ENCODE measurements at regions not wholly inside any gene's neighbourhood (a gene's known extent, or its start where the extent isn't known, plus 50 kb on each side); places are given as distances from the start of the nearest gene placed in this dataset.
"Not testable (repeated sequence)": the region's sequence is repeated elsewhere in the genome, so short reads cannot be mapped to it uniquely, and the experiment has no call there.

- Histone ChIP-seq H3K27me3 (ENCODE audit: control insufficient read depth in 1 of 2, insufficient read depth in 2 of 2, low read length in 2 of 2) (no peaks in the 10 kb centered on the region), H3K4me3 (ENCODE audit: low read depth in 1 of 2, low read length in 2 of 2) (no peak overlapping the region), H3K36me3 (ENCODE audit: control insufficient read depth in 2 of 2, insufficient read depth in 2 of 2, low read length in 1 of 2) (no peaks in the 10 kb centered on the region), H3K4me1 (ENCODE audit: control insufficient read depth in 2 of 2, insufficient read depth in 2 of 2, low read length in 1 of 2) (no peaks in the 10 kb centered on the region), H3K9me3 (ENCODE audit: control insufficient read depth in 2 of 2, insufficient read depth in 1 of 2, low read depth in 1 of 2, low read length in 1 of 2) (peaks cover 0 to 4% of the 10 kb centered on the region in 2 donors), H3K27ac (ENCODE audit: low read depth in 2 of 2, low read length in 1 of 2) (no peak overlapping the region)
- WGBS, 2 donors = 67 to 79% methylated on average over 1 of the region's 1 CpG
Measured at GRCh38 chr14:106023411-106023810, 497.0 kb downstream of the TMEM121 start.

DNA sequence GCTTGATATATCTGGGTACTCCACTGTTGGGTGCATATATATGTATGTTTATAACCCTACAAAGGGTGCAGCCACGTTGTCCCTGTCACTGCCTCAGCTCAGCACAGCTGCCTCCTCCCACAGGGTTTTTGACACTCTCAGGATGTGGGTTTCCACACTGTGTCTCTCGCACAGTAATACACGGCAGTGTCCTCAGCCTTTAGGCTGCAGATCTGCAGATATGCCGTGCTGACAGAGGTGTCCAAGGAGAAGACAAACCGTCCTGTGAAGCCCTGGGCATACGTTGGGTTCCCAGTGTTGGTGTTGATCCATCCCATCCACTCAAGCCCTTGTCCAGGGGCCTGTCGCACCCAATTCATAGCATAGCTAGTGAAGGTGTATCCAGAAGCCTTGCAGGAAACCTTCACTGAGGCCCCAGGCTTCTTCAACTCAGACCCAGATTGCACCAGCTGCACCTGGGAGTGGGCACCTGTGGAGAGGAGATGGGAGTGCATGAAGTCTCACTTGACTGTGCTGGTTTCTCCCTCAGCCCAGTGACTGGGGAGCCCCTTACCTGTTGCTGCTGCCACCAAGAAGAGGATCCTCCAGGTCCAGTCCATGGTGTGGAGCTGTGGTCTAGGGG lies 498.7 kb downstream of the TMEM121 start:
- Histone ChIP-seq H3K36me3 (ENCODE audit: control insufficient read depth in 2 of 2, insufficient read depth in 2 of 2, low read length in 1 of 2) (no peaks in the 10 kb centered on the region), H3K27me3 (ENCODE audit: control insufficient read depth in 1 of 2, insufficient read depth in 2 of 2, low read length in 2 of 2) (no peaks in the 10 kb centered on the region), H3K27ac (ENCODE audit: low read depth in 2 of 2, low read length in 1 of 2) (peak overlapping the region in 1 of 2 donors; percentile 4), H3K4me3 (ENCODE audit: low read depth in 1 of 2, low read length in 2 of 2) (no peak overlapping the region), H3K4me1 (ENCODE audit: control insufficient read depth in 2 of 2, insufficient read depth in 2 of 2, low read length in 1 of 2) (no peaks in the 10 kb centered on the region), H3K9me3 (ENCODE audit: control insufficient read depth in 2 of 2, insufficient read depth in 1 of 2, low read depth in 1 of 2, low read length in 1 of 2) (peaks cover 0 to 4% of the 10 kb centered on the region in 2 donors)
- 51 to 52% methylated on average over 6 to 7 of the region's 7 CpGs for whole genome bisulfite sequencing, 2 donors

GRCh38 chr14:106026026-106026425 lies 499.6 kb downstream of the TMEM121 start:
- peaks cover 0 to 4% of the 10 kb centered on the region in 2 donors for H3K9me3 ChIP-seq (ENCODE audit: control insufficient read depth in 2 of 2, insufficient read depth in 1 of 2, low read depth in 1 of 2, low read length in 1 of 2)
- 46 to 55% methylated on average over 6 of the region's 6 CpGs for WGBS, 2 donors
- H3K27me3 ChIP-seq (ENCODE audit: control insufficient read depth in 1 of 2, insufficient read depth in 2 of 2, low read length in 2 of 2) = no peaks in the 10 kb centered on the region
- H3K27ac ChIP-seq (ENCODE audit: low read depth in 2 of 2, low read length in 1 of 2) = no peak overlapping the region
- no peaks in the 10 kb centered on the region for H3K4me1 ChIP-seq (ENCODE audit: control insufficient read depth in 2 of 2, insufficient read depth in 2 of 2, low read length in 1 of 2)
- H3K4me3 ChIP-seq (ENCODE audit: low read depth in 1 of 2, low read length in 2 of 2) = no peak overlapping the region
- no peaks in the 10 kb centered on the region for H3K36me3 ChIP-seq (ENCODE audit: control insufficient read depth in 2 of 2, insufficient read depth in 2 of 2, low read length in 1 of 2)

DNA sequence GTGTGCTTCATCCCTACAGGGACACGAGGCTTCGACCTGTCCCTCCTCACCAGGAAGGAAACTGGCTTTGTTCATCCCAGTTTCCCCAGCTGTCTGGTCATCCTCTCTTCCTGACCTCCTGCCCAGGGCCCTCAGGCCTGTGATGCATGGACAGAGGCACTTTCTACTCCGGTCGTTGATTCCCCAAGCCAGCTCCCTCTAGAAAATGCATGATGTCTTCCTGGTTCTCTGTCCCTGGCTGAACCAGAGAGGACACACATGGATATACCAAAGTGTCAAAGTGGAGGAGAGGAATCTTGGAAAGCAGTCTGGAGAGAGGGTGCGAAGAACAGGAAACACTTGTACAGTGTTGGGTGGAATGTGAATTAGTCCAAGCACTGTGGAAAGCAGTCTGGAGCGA lies 501.4 kb downstream of the TMEM121 start:
- H3K27me3 ChIP-seq (ENCODE audit: control insufficient read depth in 1 of 2, insufficient read depth in 2 of 2, low read length in 2 of 2); H3K27ac ChIP-seq (ENCODE audit: low read depth in 2 of 2, low read length in 1 of 2); H3K36me3 ChIP-seq (ENCODE audit: control insufficient read depth in 2 of 2, insufficient read depth in 2 of 2, low read length in 1 of 2); H3K9me3 ChIP-seq (ENCODE audit: control insufficient read depth in 2 of 2, insufficient read depth in 1 of 2, low read depth in 1 of 2, low read length in 1 of 2); H3K4me3 ChIP-seq (ENCODE audit: low read depth in 1 of 2, low read length in 2 of 2); H3K4me1 ChIP-seq (ENCODE audit: control insufficient read depth in 2 of 2, insufficient read depth in 2 of 2, low read length in 1 of 2): not testable (repeated sequence)
- WGBS, 2 donors = 75 to 76% methylated on average over 4 to 6 of the region's 6 CpGs

- WGBS, 2 donors = 79 to 83% methylated on average over 4 of the region's 4 CpGs
- Histone ChIP-seq H3K9me3 (ENCODE audit: control insufficient read depth in 2 of 2, insufficient read depth in 1 of 2, low read depth in 1 of 2, low read length in 1 of 2) (no peaks in the 10 kb centered on the region), H3K4me3 (ENCODE audit: low read depth in 1 of 2, low read length in 2 of 2) (no peak overlapping the region), H3K27ac (ENCODE audit: low read depth in 2 of 2, low read length in 1 of 2) (no peak overlapping the region), H3K36me3 (ENCODE audit: control insufficient read depth in 2 of 2, insufficient read depth in 2 of 2, low read length in 1 of 2) (no peaks in the 10 kb centered on the region), H3K4me1 (ENCODE audit: control insufficient read depth in 2 of 2, insufficient read depth in 2 of 2, low read length in 1 of 2) (no peaks in the 10 kb centered on the region), H3K27me3 (ENCODE audit: control insufficient read depth in 1 of 2, insufficient read depth in 2 of 2, low read length in 2 of 2) (no peaks in the 10 kb centered on the region)
Measured at GRCh38 chr14:106029959-106030358, 503.6 kb downstream of the TMEM121 start.

DNA sequence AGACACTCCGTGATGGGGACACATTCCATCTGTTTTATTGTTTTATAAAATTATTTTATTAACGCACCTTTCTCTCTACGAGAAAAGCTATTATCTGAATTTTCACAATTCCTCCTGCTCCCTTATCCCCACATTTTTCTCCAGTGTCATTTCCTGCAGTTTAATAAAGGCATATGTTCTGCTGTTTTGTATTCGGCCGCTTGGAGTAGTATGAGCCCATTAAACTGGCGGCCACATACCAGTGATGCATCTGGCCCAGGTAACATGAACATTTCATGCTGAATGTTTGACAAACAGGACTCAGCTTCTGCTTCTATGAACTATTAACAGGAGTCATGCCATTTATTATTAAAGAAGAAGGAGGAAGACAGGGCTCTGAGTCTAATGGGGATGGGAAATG lies 511.0 kb downstream of the TMEM121 start:
- H3K36me3 ChIP-seq (ENCODE audit: control insufficient read depth in 2 of 2, insufficient read depth in 2 of 2, low read length in 1 of 2) = no peaks in the 10 kb centered on the region
- no peaks in the 10 kb centered on the region for H3K4me1 ChIP-seq (ENCODE audit: control insufficient read depth in 2 of 2, insufficient read depth in 2 of 2, low read length in 1 of 2)
- H3K9me3 ChIP-seq (ENCODE audit: control insufficient read depth in 2 of 2, insufficient read depth in 1 of 2, low read depth in 1 of 2, low read length in 1 of 2) = no peaks in the 10 kb centered on the region
- no peaks in the 10 kb centered on the region for H3K27me3 ChIP-seq (ENCODE audit: control insufficient read depth in 1 of 2, insufficient read depth in 2 of 2, low read length in 2 of 2)
- H3K4me3 ChIP-seq (ENCODE audit: low read depth in 1 of 2, low read length in 2 of 2) = no peak overlapping the region
- 83 to 85% methylated on average over 6 of the region's 6 CpGs for WGBS, 2 donors
- H3K27ac ChIP-seq (ENCODE audit: low read depth in 2 of 2, low read length in 1 of 2) = no peak overlapping the region

DNA sequence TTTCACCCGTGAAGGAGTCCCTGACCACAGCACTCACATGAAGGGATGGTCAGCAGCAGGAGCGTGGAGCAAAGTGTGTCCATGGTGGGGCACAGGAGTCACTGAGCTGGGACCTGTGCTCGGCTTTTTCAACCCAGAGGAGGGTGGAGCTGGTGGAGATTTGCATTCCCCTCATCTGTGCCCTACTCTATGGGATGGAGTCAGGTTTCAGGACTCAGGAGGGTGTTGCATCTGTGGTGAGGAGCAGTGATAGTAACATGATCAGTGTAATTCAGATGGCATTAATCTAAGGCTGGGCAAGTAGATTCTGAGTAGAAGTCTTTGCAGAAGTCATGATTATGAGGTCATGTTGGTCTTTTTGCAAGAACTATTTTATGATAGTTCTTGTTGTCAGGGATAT lies 511.9 kb downstream of the TMEM121 start:
- Histone ChIP-seq H3K27ac (ENCODE audit: low read depth in 2 of 2, low read length in 1 of 2) (no peak overlapping the region), H3K4me1 (ENCODE audit: control insufficient read depth in 2 of 2, insufficient read depth in 2 of 2, low read length in 1 of 2) (no peaks in the 10 kb centered on the region)
- 45 to 56% methylated on average over 3 of the region's 3 CpGs for WGBS, 2 donors

DNA sequence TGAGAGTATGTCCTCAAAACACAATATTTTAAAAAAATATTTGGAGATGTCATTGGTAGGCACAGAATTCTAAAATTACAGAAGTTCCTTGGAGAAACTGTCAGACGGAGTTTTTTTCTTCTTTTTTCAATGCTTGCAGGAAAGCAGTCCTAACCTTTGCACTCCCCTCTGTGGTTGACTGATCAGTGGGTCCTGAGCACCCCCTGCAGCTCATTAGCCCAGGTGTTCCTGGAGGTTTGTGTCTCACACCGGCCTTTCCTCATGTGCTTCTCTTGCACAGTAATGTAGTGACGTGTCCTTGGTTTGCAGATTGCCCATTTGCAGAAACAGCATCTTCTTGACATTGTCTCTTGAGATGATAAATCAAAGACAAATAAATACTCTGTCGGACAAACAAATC lies 513.0 kb downstream of the TMEM121 start:
- Histone ChIP-seq H3K4me1 (ENCODE audit: control insufficient read depth in 2 of 2, insufficient read depth in 2 of 2, low read length in 1 of 2) (no peaks in the 10 kb centered on the region), H3K27me3 (ENCODE audit: control insufficient read depth in 1 of 2, insufficient read depth in 2 of 2, low read length in 2 of 2) (no peaks in the 10 kb centered on the region), H3K27ac (ENCODE audit: low read depth in 2 of 2, low read length in 1 of 2) (no peak overlapping the region), H3K9me3 (ENCODE audit: control insufficient read depth in 2 of 2, insufficient read depth in 1 of 2, low read depth in 1 of 2, low read length in 1 of 2) (no peaks in the 10 kb centered on the region), H3K36me3 (ENCODE audit: control insufficient read depth in 2 of 2, insufficient read depth in 2 of 2, low read length in 1 of 2) (no peaks in the 10 kb centered on the region), H3K4me3 (ENCODE audit: low read depth in 1 of 2, low read length in 2 of 2) (no peak overlapping the region)
- 35 to 68% methylated on average over 4 of the region's 4 CpGs for WGBS, 2 donors

More for the DNA sequence above, 511.9 kb downstream of the TMEM121 start:
- H3K4me3 ChIP-seq (ENCODE audit: low read depth in 1 of 2, low read length in 2 of 2) = no peak overlapping the region
- no peaks in the 10 kb centered on the region for H3K9me3 ChIP-seq (ENCODE audit: control insufficient read depth in 2 of 2, insufficient read depth in 1 of 2, low read depth in 1 of 2, low read length in 1 of 2)
- no peaks in the 10 kb centered on the region for H3K36me3 ChIP-seq (ENCODE audit: control insufficient read depth in 2 of 2, insufficient read depth in 2 of 2, low read length in 1 of 2)
- H3K27me3 ChIP-seq (ENCODE audit: control insufficient read depth in 1 of 2, insufficient read depth in 2 of 2, low read length in 2 of 2) = no peaks in the 10 kb centered on the region

DNA sequence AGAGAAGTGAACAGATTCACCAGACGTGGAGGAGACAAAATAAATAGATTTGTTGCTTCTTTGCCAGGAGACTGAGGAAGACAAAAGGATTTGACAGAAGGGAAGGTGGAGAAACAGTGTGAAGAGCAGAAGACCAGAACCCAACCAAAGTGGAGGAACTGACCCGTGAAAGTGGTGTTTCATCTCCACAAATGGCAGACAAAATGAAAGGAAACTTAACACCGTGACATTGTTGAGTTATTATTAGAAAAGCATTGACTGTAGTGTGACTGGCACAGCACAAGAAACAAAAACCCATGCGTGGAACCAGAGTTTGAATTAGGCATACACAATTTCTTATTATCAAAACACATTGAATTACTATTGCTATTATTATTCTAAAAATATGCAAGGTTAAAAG lies 518.1 kb downstream of the TMEM121 start:
- H3K4me3 ChIP-seq (ENCODE audit: low read depth in 1 of 2, low read length in 2 of 2) = no peak overlapping the region
- WGBS, 2 donors = 61 to 62% methylated on average over 4 of the region's 4 CpGs
- H3K9me3 ChIP-seq (ENCODE audit: control insufficient read depth in 2 of 2, insufficient read depth in 1 of 2, low read depth in 1 of 2, low read length in 1 of 2) = no peaks in the 10 kb centered on the region

DNA sequence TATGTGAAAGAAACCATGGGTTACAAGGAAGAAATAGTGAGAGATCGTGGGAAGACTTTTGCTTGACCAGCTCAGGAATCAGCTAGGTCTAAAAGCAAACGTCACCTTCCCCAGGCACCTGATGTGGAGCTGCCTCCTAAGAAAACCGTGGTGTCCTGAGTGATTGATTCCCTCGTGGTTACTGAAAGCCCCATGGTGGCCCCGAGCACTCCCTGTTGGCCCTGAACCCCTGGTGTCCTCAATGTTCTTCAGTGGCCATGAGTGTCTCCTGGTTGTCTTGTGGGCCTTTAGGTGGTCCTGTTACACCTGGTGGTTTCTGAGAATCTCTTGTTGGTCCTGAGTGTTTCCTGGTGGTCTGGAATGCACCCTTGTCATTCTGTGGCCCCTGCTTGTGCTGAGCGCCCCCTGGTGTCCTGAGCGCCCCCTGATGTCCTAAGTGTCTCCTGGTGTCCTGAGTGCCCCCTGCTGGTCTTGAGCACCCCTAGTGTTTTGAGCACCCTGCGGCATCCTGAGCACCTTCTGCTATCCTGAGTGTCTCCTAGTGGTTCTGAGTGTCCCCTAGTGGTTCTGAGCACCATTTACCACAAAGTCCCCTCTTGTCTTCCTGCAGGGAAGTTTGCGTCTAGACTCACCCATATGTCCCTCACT lies 518.7 kb downstream of the TMEM121 start:
- Histone ChIP-seq H3K36me3 (ENCODE audit: control insufficient read depth in 2 of 2, insufficient read depth in 2 of 2, low read length in 1 of 2) (no peaks in the 10 kb centered on the region), H3K9me3 (ENCODE audit: control insufficient read depth in 2 of 2, insufficient read depth in 1 of 2, low read depth in 1 of 2, low read length in 1 of 2) (no peaks in the 10 kb centered on the region), H3K4me1 (ENCODE audit: control insufficient read depth in 2 of 2, insufficient read depth in 2 of 2, low read length in 1 of 2) (no peaks in the 10 kb centered on the region), H3K27ac (ENCODE audit: low read depth in 2 of 2, low read length in 1 of 2) (no peak overlapping the region), H3K4me3 (ENCODE audit: low read depth in 1 of 2, low read length in 2 of 2) (no peak overlapping the region), H3K27me3 (ENCODE audit: control insufficient read depth in 1 of 2, insufficient read depth in 2 of 2, low read length in 2 of 2) (no peaks in the 10 kb centered on the region)
- 55 to 57% methylated on average over 9 of the region's 9 CpGs for WGBS, 2 donors

More for the DNA sequence above, 518.1 kb downstream of the TMEM121 start:
- Histone ChIP-seq H3K36me3 (ENCODE audit: control insufficient read depth in 2 of 2, insufficient read depth in 2 of 2, low read length in 1 of 2) (no peaks in the 10 kb centered on the region), H3K27me3 (ENCODE audit: control insufficient read depth in 1 of 2, insufficient read depth in 2 of 2, low read length in 2 of 2) (no peaks in the 10 kb centered on the region), H3K27ac (ENCODE audit: low read depth in 2 of 2, low read length in 1 of 2) (no peak overlapping the region), H3K4me1 (ENCODE audit: control insufficient read depth in 2 of 2, insufficient read depth in 2 of 2, low read length in 1 of 2) (no peaks in the 10 kb centered on the region)
